SU-DHL-6 (cell line): ENCODE measurements at regions not wholly inside any gene's neighbourhood (a gene's known extent, or its start where the extent isn't known, plus 50 kb on each side); places are given as distances from the start of the nearest gene placed in this dataset.

Source experiments
- EZH2phosphoT487 ChIP-seq: fragments of 200-600 bp; sonication (generic), shearing (Covaris generic); conservative IDR thresholded peaks from 2 replicates; pipeline ENCODE4 v1.6.1; 2018; ENCODE audit warnings: mild to moderate bottlenecking, antibody characterized with exemption, low read length, moderate library complexity, mixed read lengths
- TF ChIP-seq, protein P1 (sequence below): fragments of 200-600 bp; sonication (generic); IDR thresholded peaks from one replicate; pipeline ENCODE4 v1.5.1; 2017; ENCODE audit warnings: antibody characterized with exemption, mild to moderate bottlenecking, low read length, moderate library complexity; ENCODE audit not compliant: insufficient read depth, poor library complexity, severe bottlenecking

- TF ChIP-seq, protein P1, sequence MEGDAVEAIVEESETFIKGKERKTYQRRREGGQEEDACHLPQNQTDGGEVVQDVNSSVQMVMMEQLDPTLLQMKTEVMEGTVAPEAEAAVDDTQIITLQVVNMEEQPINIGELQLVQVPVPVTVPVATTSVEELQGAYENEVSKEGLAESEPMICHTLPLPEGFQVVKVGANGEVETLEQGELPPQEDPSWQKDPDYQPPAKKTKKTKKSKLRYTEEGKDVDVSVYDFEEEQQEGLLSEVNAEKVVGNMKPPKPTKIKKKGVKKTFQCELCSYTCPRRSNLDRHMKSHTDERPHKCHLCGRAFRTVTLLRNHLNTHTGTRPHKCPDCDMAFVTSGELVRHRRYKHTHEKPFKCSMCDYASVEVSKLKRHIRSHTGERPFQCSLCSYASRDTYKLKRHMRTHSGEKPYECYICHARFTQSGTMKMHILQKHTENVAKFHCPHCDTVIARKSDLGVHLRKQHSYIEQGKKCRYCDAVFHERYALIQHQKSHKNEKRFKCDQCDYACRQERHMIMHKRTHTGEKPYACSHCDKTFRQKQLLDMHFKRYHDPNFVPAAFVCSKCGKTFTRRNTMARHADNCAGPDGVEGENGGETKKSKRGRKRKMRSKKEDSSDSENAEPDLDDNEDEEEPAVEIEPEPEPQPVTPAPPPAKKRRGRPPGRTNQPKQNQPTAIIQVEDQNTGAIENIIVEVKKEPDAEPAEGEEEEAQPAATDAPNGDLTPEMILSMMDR = no peak
- no peak for TF ChIP-seq EZH2phosphoT487
Measured at GRCh38 chr10:3363311-3364045, 190.9 kb upstream of the PITRM1 start.
